ENCODE measurements at regions not wholly inside any gene's neighbourhood (a gene's known extent, or its start where the extent isn't known, plus 50 kb on each side); places are given as distances from the start of the nearest gene placed in this dataset.

- 100% methylated on average over 1 of the region's 2 CpGs; no CpG with 5 or more reads in 1 of the 2 experiments for WGBS, 2 experiments (ENCODE audit: insufficient coverage in 2 of 2)
- Histone ChIP-seq H3K9me3 (ENCODE audit: control insufficient read depth, low read length) (peaks cover 9% of the 10 kb centered on the region), H3K4me3 (ENCODE audit: extremely low read depth, insufficient read depth, low read length, poor library complexity, severe bottlenecking) (no peak overlapping the region), H3K36me3 (ENCODE audit: control insufficient read depth, insufficient read depth, low read length) (no peaks in the 10 kb centered on the region), H3K4me1 (ENCODE audit: control insufficient read depth, insufficient read depth, low read length, poor library complexity, severe bottlenecking) (no peaks in the 10 kb centered on the region), H3K27ac (ENCODE audit: low read depth, low read length, severe bottlenecking) (no peak overlapping the region)
These were observed 1099.4 kb upstream of the SLIT2 start for GRCh38 chr4:19152264-19152663.

GRCh38 chr4:19151684-19152083 lies 1100.0 kb upstream of the SLIT2 start:
- Histone ChIP-seq H3K36me3 (ENCODE audit: control insufficient read depth, insufficient read depth, low read length) (no peaks in the 10 kb centered on the region), H3K27ac (ENCODE audit: low read depth, low read length, severe bottlenecking) (no peak overlapping the region), H3K4me1 (ENCODE audit: control insufficient read depth, insufficient read depth, low read length, poor library complexity, severe bottlenecking) (no peaks in the 10 kb centered on the region), H3K4me3 (ENCODE audit: extremely low read depth, insufficient read depth, low read length, poor library complexity, severe bottlenecking) (no peak overlapping the region), H3K9me3 (ENCODE audit: control insufficient read depth, low read length) (peaks cover 9% of the 10 kb centered on the region)
- WGBS, 2 experiments (ENCODE audit: insufficient coverage in 2 of 2) = no CpG with 5 or more reads among the region's 1 CpG

DNA sequence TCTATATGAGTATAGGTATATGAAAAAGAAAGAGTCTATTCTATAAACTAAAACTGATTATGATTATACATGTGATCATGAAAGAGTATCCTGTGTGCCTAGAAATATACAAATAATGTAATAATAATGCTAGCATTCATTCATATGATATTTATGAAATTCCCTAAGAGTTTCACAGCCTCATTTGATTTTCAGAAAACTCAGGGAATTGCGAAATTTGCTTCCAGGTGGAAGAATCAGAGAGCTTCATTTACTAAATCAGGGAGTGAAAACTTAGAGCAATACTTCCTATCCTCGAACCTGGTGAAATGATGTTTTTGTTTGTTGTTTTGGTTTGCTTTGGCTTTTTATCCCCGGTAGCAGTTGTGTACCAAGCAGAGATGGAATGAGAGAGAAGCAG lies 1105.7 kb upstream of the SLIT2 start:
- 83% methylated on average over 1 of the region's 3 CpGs; no CpG with 5 or more reads in 1 of the 2 experiments for WGBS, 2 experiments (ENCODE audit: insufficient coverage in 2 of 2)

DNA sequence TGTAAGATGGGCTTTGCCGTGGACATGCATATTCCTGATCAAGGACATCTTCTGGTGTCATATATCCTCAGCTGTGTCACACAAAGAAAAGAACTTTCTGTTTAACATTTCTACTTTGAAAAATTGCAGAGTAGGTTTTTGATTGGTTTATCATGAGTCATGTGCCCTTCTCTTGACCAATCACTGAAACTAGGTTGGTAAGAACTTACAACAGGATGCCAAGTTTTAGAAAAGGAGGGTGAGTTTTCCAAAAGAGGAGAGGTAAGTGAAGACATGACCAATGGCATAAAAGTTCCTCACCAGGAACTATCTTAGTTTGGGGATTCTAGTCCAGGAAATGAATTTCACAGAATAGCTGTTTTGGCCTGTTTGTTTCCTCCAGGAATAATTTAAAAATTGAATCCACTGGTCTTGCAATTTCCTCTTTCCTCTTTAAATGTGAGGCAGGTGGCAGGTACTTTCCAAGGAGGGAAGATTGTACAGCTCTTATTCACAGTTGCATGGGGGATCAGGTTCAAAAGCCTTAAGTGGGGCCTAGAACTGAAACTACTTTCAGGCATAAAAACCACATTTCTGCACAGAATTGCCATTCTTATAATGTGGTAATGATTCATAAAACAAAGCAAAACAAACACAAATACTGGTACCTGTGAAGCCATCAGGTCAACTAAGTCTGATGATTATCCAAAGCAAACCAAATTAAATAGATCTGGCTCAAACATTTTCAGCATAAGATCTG lies 1114.5 kb upstream of the LCORL start:
- no peak overlapping the region for H3K4me3 ChIP-seq (ENCODE audit: extremely low read depth, insufficient read depth, low read length, poor library complexity, severe bottlenecking)
- H3K36me3 ChIP-seq (ENCODE audit: control insufficient read depth, insufficient read depth, low read length) = no peaks in the 10 kb centered on the region
- no peak overlapping the region for H3K27ac ChIP-seq (ENCODE audit: low read depth, low read length, severe bottlenecking)
- H3K9me3 ChIP-seq (ENCODE audit: control insufficient read depth, low read length) = no peaks in the 10 kb centered on the region
- H3K4me1 ChIP-seq (ENCODE audit: control insufficient read depth, insufficient read depth, low read length, poor library complexity, severe bottlenecking) = no peaks in the 10 kb centered on the region
- WGBS, 2 experiments (ENCODE audit: insufficient coverage in 2 of 2) = 67% methylated on average over 1 of the region's 1 CpG; no CpG with 5 or more reads in 1 of the 2 experiments

More for the DNA sequence above, 1105.7 kb upstream of the SLIT2 start:
- H3K27ac ChIP-seq (ENCODE audit: low read depth, low read length, severe bottlenecking) = no peak overlapping the region
- no peaks in the 10 kb centered on the region for H3K4me1 ChIP-seq (ENCODE audit: control insufficient read depth, insufficient read depth, low read length, poor library complexity, severe bottlenecking)
- H3K9me3 ChIP-seq (ENCODE audit: control insufficient read depth, low read length) = no peaks in the 10 kb centered on the region
- H3K36me3 ChIP-seq (ENCODE audit: control insufficient read depth, insufficient read depth, low read length) = no peaks in the 10 kb centered on the region
- H3K4me3 ChIP-seq (ENCODE audit: extremely low read depth, insufficient read depth, low read length, poor library complexity, severe bottlenecking) = no peak overlapping the region

DNA sequence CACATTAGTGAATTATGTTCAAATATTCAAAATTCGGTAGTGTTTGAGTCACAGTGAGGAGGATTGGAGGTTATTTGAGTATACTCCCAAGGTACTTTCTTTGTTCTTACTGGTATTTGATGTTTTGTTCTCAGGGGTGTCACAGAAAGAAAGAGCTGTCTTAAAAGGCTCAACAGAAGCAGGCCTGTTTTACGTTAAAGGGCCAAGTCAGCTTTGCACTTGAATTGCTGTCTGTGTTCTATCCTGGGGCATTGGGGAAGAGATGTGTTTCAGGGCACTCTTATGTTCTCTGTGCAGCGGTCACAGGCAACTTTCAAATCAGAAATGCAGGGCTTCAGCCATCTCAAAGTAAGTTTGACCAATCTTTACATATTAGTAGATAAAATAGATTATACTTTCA lies 1113.1 kb upstream of the LCORL start:
- H3K4me3 ChIP-seq (ENCODE audit: extremely low read depth, insufficient read depth, low read length, poor library complexity, severe bottlenecking) = no peak overlapping the region
- WGBS, 2 experiments (ENCODE audit: insufficient coverage in 2 of 2) = 25 to 78% methylated on average over 1 to 2 of the region's 3 CpGs

GRCh38 chr4:19133315-19133714 lies 1111.8 kb upstream of the LCORL start:
- WGBS, 2 experiments (ENCODE audit: insufficient coverage in 2 of 2) = no CpG with 5 or more reads among the region's 1 CpG

More for the DNA sequence above, 1113.1 kb upstream of the LCORL start:
- no peaks in the 10 kb centered on the region for H3K9me3 ChIP-seq (ENCODE audit: control insufficient read depth, low read length)
- H3K27ac ChIP-seq (ENCODE audit: low read depth, low read length, severe bottlenecking) = no peak overlapping the region
- no peaks in the 10 kb centered on the region for H3K36me3 ChIP-seq (ENCODE audit: control insufficient read depth, insufficient read depth, low read length)
- H3K4me1 ChIP-seq (ENCODE audit: control insufficient read depth, insufficient read depth, low read length, poor library complexity, severe bottlenecking) = no peaks in the 10 kb centered on the region

DNA sequence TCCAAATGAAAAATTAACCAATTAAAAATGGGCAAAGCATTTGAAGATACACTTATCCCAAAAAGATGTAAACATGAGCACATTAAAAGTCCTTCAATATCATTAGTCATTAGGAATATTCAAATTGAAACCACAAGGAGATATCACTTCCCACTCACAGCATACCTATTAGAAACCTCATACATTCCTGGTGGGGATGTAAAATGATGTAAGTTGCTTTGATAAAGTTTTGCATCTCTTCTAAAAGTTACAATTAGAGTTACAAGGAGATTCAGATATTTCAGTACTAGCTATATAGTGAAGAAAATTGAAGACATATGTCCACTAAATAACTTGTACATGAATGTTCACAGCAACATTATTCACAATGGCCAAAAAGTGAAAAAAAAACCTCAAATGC lies 1109.3 kb upstream of the LCORL start:
- Histone ChIP-seq H3K27ac (ENCODE audit: low read depth, low read length, severe bottlenecking) (no peak overlapping the region), H3K9me3 (ENCODE audit: control insufficient read depth, low read length) (no peaks in the 10 kb centered on the region), H3K36me3 (ENCODE audit: control insufficient read depth, insufficient read depth, low read length) (no peaks in the 10 kb centered on the region), H3K4me1 (ENCODE audit: control insufficient read depth, insufficient read depth, low read length, poor library complexity, severe bottlenecking) (no peaks in the 10 kb centered on the region), H3K4me3 (ENCODE audit: extremely low read depth, insufficient read depth, low read length, poor library complexity, severe bottlenecking) (no peak overlapping the region)

More at GRCh38 chr4:19133315-19133714, 1111.8 kb upstream of the LCORL start:
- H3K36me3 ChIP-seq (ENCODE audit: control insufficient read depth, insufficient read depth, low read length) = no peaks in the 10 kb centered on the region
- no peaks in the 10 kb centered on the region for H3K4me1 ChIP-seq (ENCODE audit: control insufficient read depth, insufficient read depth, low read length, poor library complexity, severe bottlenecking)
- H3K4me3 ChIP-seq (ENCODE audit: extremely low read depth, insufficient read depth, low read length, poor library complexity, severe bottlenecking) = no peak overlapping the region
- no peak overlapping the region for H3K27ac ChIP-seq (ENCODE audit: low read depth, low read length, severe bottlenecking)
- no peaks in the 10 kb centered on the region for H3K9me3 ChIP-seq (ENCODE audit: control insufficient read depth, low read length)

DNA sequence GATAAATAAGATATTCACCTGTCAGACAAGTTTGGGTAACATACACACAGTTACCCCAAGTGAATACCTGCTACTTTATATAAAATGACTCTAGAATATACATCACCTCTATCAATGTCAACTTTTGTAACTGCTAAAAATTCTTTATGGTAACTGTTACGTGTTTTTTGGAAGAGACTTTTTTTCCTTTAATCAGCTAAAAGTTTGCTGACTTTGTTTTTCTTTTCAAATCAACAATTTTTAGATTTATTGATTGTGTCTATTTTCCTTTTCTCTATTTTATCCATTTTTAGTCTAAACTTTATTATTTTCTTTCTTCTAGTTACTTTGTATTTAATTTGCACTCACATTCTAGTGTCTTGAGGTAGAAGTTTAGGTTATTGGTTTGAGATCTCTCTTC lies 1106.6 kb upstream of the LCORL start:
- Histone ChIP-seq H3K4me3 (ENCODE audit: extremely low read depth, insufficient read depth, low read length, poor library complexity, severe bottlenecking) (no peak overlapping the region), H3K36me3 (ENCODE audit: control insufficient read depth, insufficient read depth, low read length) (no peaks in the 10 kb centered on the region), H3K4me1 (ENCODE audit: control insufficient read depth, insufficient read depth, low read length, poor library complexity, severe bottlenecking) (no peaks in the 10 kb centered on the region), H3K27ac (ENCODE audit: low read depth, low read length, severe bottlenecking) (no peak overlapping the region), H3K9me3 (ENCODE audit: control insufficient read depth, low read length) (no peaks in the 10 kb centered on the region)
- 100% methylated on average over 1 of the region's 1 CpG; no CpG with 5 or more reads in 1 of the 2 experiments for WGBS, 2 experiments (ENCODE audit: insufficient coverage in 2 of 2)

GRCh38 chr4:19126903-19127302 lies 1105.3 kb upstream of the LCORL start:
- Histone ChIP-seq H3K9me3 (ENCODE audit: control insufficient read depth, low read length) (no peaks in the 10 kb centered on the region), H3K27ac (ENCODE audit: low read depth, low read length, severe bottlenecking) (no peak overlapping the region), H3K36me3 (ENCODE audit: control insufficient read depth, insufficient read depth, low read length) (no peaks in the 10 kb centered on the region), H3K4me3 (ENCODE audit: extremely low read depth, insufficient read depth, low read length, poor library complexity, severe bottlenecking) (no peak overlapping the region), H3K4me1 (ENCODE audit: control insufficient read depth, insufficient read depth, low read length, poor library complexity, severe bottlenecking) (no peaks in the 10 kb centered on the region)
- WGBS, 2 experiments (ENCODE audit: insufficient coverage in 2 of 2) = 63 to 100% methylated on average over 2 of the region's 4 CpGs

DNA sequence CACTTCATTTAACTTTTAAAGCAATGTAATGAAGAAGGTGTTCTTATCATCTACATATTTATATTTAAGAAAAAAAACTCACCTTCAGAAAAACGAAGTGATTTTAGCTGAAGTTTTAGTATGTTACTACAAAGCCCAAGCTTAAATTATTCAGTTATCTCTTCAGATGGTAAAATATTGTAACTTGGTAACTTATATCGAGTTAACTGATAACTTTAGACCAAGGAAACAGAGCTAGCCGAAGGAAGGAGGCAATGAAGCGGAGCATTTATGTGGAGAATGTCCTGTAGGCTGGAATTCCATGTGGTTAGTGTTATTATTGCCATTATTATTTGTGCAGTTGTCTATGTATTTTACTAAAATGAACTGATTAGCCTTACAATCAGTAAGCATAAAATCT lies 1102.1 kb upstream of the LCORL start:
- Histone ChIP-seq H3K9me3 (ENCODE audit: control insufficient read depth, low read length) (peaks cover 5% of the 10 kb centered on the region), H3K4me1 (ENCODE audit: control insufficient read depth, insufficient read depth, low read length, poor library complexity, severe bottlenecking) (no peaks in the 10 kb centered on the region), H3K4me3 (ENCODE audit: extremely low read depth, insufficient read depth, low read length, poor library complexity, severe bottlenecking) (no peak overlapping the region), H3K27ac (ENCODE audit: low read depth, low read length, severe bottlenecking) (no peak overlapping the region), H3K36me3 (ENCODE audit: control insufficient read depth, insufficient read depth, low read length) (no peaks in the 10 kb centered on the region)
- WGBS, 2 experiments (ENCODE audit: insufficient coverage in 2 of 2) = 80 to 100% methylated on average over 1 to 2 of the region's 4 CpGs

DNA sequence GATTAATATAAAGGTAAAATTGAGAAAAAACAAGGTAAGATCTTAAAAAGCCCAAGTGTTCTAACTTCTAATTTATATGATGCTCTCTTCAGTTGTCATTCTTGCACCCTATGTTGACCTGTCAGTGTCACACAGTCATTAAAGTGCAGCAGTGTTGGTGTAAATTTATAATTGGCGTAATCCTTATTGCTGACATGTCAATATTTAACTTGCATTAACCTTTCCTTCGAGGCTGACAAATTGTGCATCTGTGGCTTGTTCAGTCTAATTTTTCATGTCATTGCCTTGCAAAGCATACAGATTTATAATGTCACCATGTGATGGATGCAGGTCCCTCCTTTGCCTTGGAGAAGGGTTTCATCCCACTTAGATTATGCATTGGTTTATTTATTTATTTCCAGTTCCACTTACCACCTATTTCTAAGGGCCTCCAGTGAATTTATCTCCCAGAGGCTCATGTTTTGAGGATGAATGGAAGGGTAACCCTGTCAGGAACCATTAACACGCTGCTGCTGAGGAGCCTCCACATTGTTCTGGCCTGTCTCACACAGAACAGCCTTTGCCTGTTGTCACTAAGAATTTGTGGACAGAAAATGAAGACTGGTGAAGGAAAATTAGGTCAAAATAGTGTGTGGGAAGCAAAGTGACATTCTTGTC lies 1098.5 kb upstream of the LCORL start:
- Histone ChIP-seq H3K27ac (ENCODE audit: low read depth, low read length, severe bottlenecking) (no peak overlapping the region), H3K36me3 (ENCODE audit: control insufficient read depth, insufficient read depth, low read length) (no peaks in the 10 kb centered on the region), H3K4me1 (ENCODE audit: control insufficient read depth, insufficient read depth, low read length, poor library complexity, severe bottlenecking) (no peaks in the 10 kb centered on the region), H3K4me3 (ENCODE audit: extremely low read depth, insufficient read depth, low read length, poor library complexity, severe bottlenecking) (no peak overlapping the region), H3K9me3 (ENCODE audit: control insufficient read depth, low read length) (peaks cover 5% of the 10 kb centered on the region)
- 86% methylated on average over 1 of the region's 3 CpGs; no CpG with 5 or more reads in 1 of the 2 experiments for WGBS, 2 experiments (ENCODE audit: insufficient coverage in 2 of 2)
